ENCODE measurements at regions not wholly inside any gene's neighbourhood (a gene's known extent, or its start where the extent isn't known, plus 50 kb on each side); places are given as distances from the start of the nearest gene placed in this dataset.

GRCh38 chr1:235052067-235053008 lies 76.3 kb downstream of the TOMM20 start:
- H3K9me3 ChIP-seq (ENCODE audit: control insufficient read depth, low read depth, low read length): peaks cover 2% of the 10 kb centered on the region
- DNase-seq (ENCODE audit: low read depth, low spot score): no peak
- H3K36me3 ChIP-seq (ENCODE audit: control insufficient read depth in 2 of 2, extremely low read depth in 1 of 2, insufficient read depth in 2 of 2, low read length in 2 of 2): no peaks in the 10 kb centered on the region
- no peak for FAIRE-seq
- H3K4me2 ChIP-seq (ENCODE audit: control insufficient read depth, extremely low read depth, insufficient read depth, low read depth, low read length): no peak overlapping the region
- H3K79me2 ChIP-seq (ENCODE audit: control insufficient read depth, insufficient read depth, low read length): no peaks in the 10 kb centered on the region
- no peak overlapping the region for H3K4me3 ChIP-seq (ENCODE audit: control insufficient read depth in 2 of 3, extremely low read depth in 1 of 3, insufficient read depth in 2 of 3, low read depth in 1 of 3, low read length in 3 of 3)
- no peak overlapping the region for H2AFZ ChIP-seq (ENCODE audit: control insufficient read depth, low read length)
- dilution Hi-C loops (cut with MboI; ENCODE audit: extremely low pct_ligation_motif_present, low sequenced_read_pairs): no loop called here
- H3K9me1 ChIP-seq (ENCODE audit: control insufficient read depth, extremely low read depth, insufficient read depth, low read length): no peaks in the 10 kb centered on the region
- no peaks in the 10 kb centered on the region for H3K27me3 ChIP-seq (ENCODE audit: control insufficient read depth, extremely low read depth, insufficient read depth, low read length)
- H3K9ac ChIP-seq (ENCODE audit: control insufficient read depth, extremely low read depth, insufficient read depth, low read length): no peak overlapping the region
- H4K20me1 ChIP-seq (ENCODE audit: control insufficient read depth, extremely low read depth, insufficient read depth, low read length): no peaks in the 10 kb centered on the region
- TF ChIP-seq CTCF (optimal IDR thresholded peaks at IDR 0.05 in 1 of 3, IDR thresholded peaks at IDR 0.05 in 1 of 3, conservative IDR thresholded peaks at IDR 0.05 in 1 of 3; ENCODE audit: extremely low read depth in 1 of 3, insufficient read depth in 2 of 3, low read length in 3 of 3) (no peak), EZH2 (IDR thresholded peaks at IDR 0.05; ENCODE audit: low read length) (no peak)
- H3K4me1 ChIP-seq (ENCODE audit: control insufficient read depth, extremely low read depth, insufficient read depth, low read length): peaks cover 10% of the 10 kb centered on the region
- no peak overlapping the region for H3K27ac ChIP-seq (ENCODE audit: control insufficient read depth, insufficient read depth, low read length)

GRCh38 chr1:235051521-235051920 lies 77.1 kb downstream of the TOMM20 start:
- no peaks in the 10 kb centered on the region for H3K79me2 ChIP-seq (ENCODE audit: control insufficient read depth, insufficient read depth, low read length)
- FAIRE-seq (no peak), DNase-seq (ENCODE audit: low read depth, low spot score) (no peak)
- no peaks in the 10 kb centered on the region for H3K27me3 ChIP-seq (ENCODE audit: control insufficient read depth, extremely low read depth, insufficient read depth, low read length)
- H3K36me3 ChIP-seq (ENCODE audit: control insufficient read depth in 2 of 2, extremely low read depth in 1 of 2, insufficient read depth in 2 of 2, low read length in 2 of 2): no peaks in the 10 kb centered on the region
- H3K9me3 ChIP-seq (ENCODE audit: control insufficient read depth, low read depth, low read length): peaks cover 2% of the 10 kb centered on the region
- dilution Hi-C loops (cut with MboI; ENCODE audit: extremely low pct_ligation_motif_present, low sequenced_read_pairs): no loop called here
- no peak overlapping the region for H3K9ac ChIP-seq (ENCODE audit: control insufficient read depth, extremely low read depth, insufficient read depth, low read length)
- H3K4me1 ChIP-seq (ENCODE audit: control insufficient read depth, extremely low read depth, insufficient read depth, low read length): peaks cover 4% of the 10 kb centered on the region
- no peak overlapping the region for H3K4me2 ChIP-seq (ENCODE audit: control insufficient read depth, extremely low read depth, insufficient read depth, low read depth, low read length)
- no peak overlapping the region for H2AFZ ChIP-seq (ENCODE audit: control insufficient read depth, low read length)
- H4K20me1 ChIP-seq (ENCODE audit: control insufficient read depth, extremely low read depth, insufficient read depth, low read length): no peaks in the 10 kb centered on the region
- no peak overlapping the region for H3K4me3 ChIP-seq (ENCODE audit: control insufficient read depth in 2 of 3, extremely low read depth in 1 of 3, insufficient read depth in 2 of 3, low read depth in 1 of 3, low read length in 3 of 3)
- H3K27ac ChIP-seq (ENCODE audit: control insufficient read depth, insufficient read depth, low read length): no peak overlapping the region
- no peaks in the 10 kb centered on the region for H3K9me1 ChIP-seq (ENCODE audit: control insufficient read depth, extremely low read depth, insufficient read depth, low read length)
- TF ChIP-seq EZH2 (IDR thresholded peaks at IDR 0.05; ENCODE audit: low read length) (no peak), CTCF (optimal IDR thresholded peaks at IDR 0.05 in 1 of 3, IDR thresholded peaks at IDR 0.05 in 1 of 3, conservative IDR thresholded peaks at IDR 0.05 in 1 of 3; ENCODE audit: extremely low read depth in 1 of 3, insufficient read depth in 2 of 3, low read length in 3 of 3) (no peak)
